Body of pancreas (tissue), 4 donors: ENCODE measurements at regions not wholly inside any gene's neighbourhood (a gene's known extent, or its start where the extent isn't known, plus 50 kb on each side); places are given as distances from the start of the nearest gene placed in this dataset.

Experiments
- CTCF ChIP-seq, 7 experiments: fragments of 450-650 bp in 4 of 7; fragments of 200-600 bp in 3 of 7; sonication (generic) in 3 of 7; IDR thresholded peaks; one replicate each; pipeline ENCODE4 v1.5.1; 2016 to 2019; ENCODE audit warnings: antibody characterized with exemption in 7 of 7
- POLR2A ChIP-seq, 3 donors: fragments of 450-650 bp; IDR thresholded peaks; one replicate each; pipeline ENCODE4 v1.6.1; 2016; ENCODE audit warnings: antibody characterized with exemption in 3 of 3, mild to moderate bottlenecking in 2 of 3

GRCh38 chr12:58583940-58584339 lies 336.4 kb downstream of the LRIG3 start:
- TF ChIP-seq CTCF (IDR thresholded peaks at IDR 0.05): no peak
- TF ChIP-seq POLR2A (IDR thresholded peaks at IDR 0.05): no peak
